Skeletal muscle cell (primary cell): ENCODE measurements at regions not wholly inside any gene's neighbourhood (a gene's known extent, or its start where the extent isn't known, plus 50 kb on each side); places are given as distances from the start of the nearest gene placed in this dataset.
"Not testable (repeated sequence)": the region's sequence is repeated elsewhere in the genome, so short reads cannot be mapped to it uniquely, and the experiment has no call there.

ENCODE experiments used
- DNase-seq: peaks from one replicate; pipeline ENCODE4 v3.0.0-alpha.2; 2010; ENCODE audit warnings: low read depth
- H3K4me3 ChIP-seq: 2 replicates; pipeline ENCODE4 v1.5.1; 2011; ENCODE audit warnings: low read depth, mild to moderate bottlenecking, control low read depth, low read length, moderate library complexity

GRCh38 chrX:7546551-7547080 lies 296.4 kb upstream of the VCX start:
- H3K4me3 ChIP-seq: no peak overlapping the region
- no peak for DNase-seq

- no peak for DNase-seq
- no peak overlapping the region for H3K4me3 ChIP-seq
Measured at GRCh38 chrX:7545564-7545963, 297.4 kb upstream of the VCX start.

- DNase-seq: no peak
- H3K4me3 ChIP-seq: no peak overlapping the region
Measured at GRCh38 chrX:7542587-7543380, 300.2 kb upstream of the VCX start.

GRCh38 chrX:7522860-7523259 lies 320.1 kb upstream of the VCX start:
- no peak overlapping the region for H3K4me3 ChIP-seq
- DNase-seq: no peak

GRCh38 chrX:7515681-7516413 lies 327.1 kb upstream of the VCX start:
- DNase-seq: no peak
- H3K4me3 ChIP-seq: no peak overlapping the region

- H3K4me3 ChIP-seq: no peak overlapping the region
- DNase-seq: no peak
Measured at GRCh38 chrX:7514871-7515599, 327.9 kb upstream of the VCX start.

GRCh38 chrX:7512845-7513244 lies 330.1 kb upstream of the VCX start:
- DNase-seq: no peak
- H3K4me3 ChIP-seq: no peak overlapping the region

GRCh38 chrX:7503251-7503650 lies 339.7 kb upstream of the VCX start:
- H3K4me3 ChIP-seq: no peak overlapping the region
- DNase-seq: no peak

- H3K4me3 ChIP-seq: no peak overlapping the region
- no peak for DNase-seq
Measured at GRCh38 chrX:7500386-7500785, 342.6 kb upstream of the VCX start.

GRCh38 chrX:7486505-7486904 lies 338.6 kb upstream of the PUDP start:
- no peak for DNase-seq

GRCh38 chrX:7485061-7485460 lies 337.1 kb upstream of the PUDP start:
- no peak overlapping the region for H3K4me3 ChIP-seq
- no peak for DNase-seq

More at GRCh38 chrX:7486505-7486904, 338.6 kb upstream of the PUDP start:
- no peak overlapping the region for H3K4me3 ChIP-seq

- DNase-seq: no peak
- no peak overlapping the region for H3K4me3 ChIP-seq
Measured at GRCh38 chrX:7480721-7481120, 332.8 kb upstream of the PUDP start.

GRCh38 chrX:7462110-7462509 lies 314.2 kb upstream of the PUDP start:
- no peak overlapping the region for H3K4me3 ChIP-seq
- DNase-seq: no peak

GRCh38 chrX:7461051-7461450 lies 313.1 kb upstream of the PUDP start:
- not testable (repeated sequence) for DNase-seq, H3K4me3 ChIP-seq

GRCh38 chrX:7447801-7448499 lies 300.0 kb upstream of the PUDP start:
- no peak for DNase-seq
- H3K4me3 ChIP-seq: no peak overlapping the region

- no peak for DNase-seq
- H3K4me3 ChIP-seq: no peak overlapping the region
Measured at GRCh38 chrX:7446815-7447214, 298.9 kb upstream of the PUDP start.

- DNase-seq: no peak
Measured at GRCh38 chrX:7444967-7445366, 297.0 kb upstream of the PUDP start.

GRCh38 chrX:7441586-7441985 lies 293.6 kb upstream of the PUDP start:
- no peak overlapping the region for H3K4me3 ChIP-seq
- DNase-seq: no peak

More at GRCh38 chrX:7444967-7445366, 297.0 kb upstream of the PUDP start:
- H3K4me3 ChIP-seq: no peak overlapping the region

- DNase-seq: no peak
- H3K4me3 ChIP-seq: no peak overlapping the region
Measured at GRCh38 chrX:7435822-7436221, 287.9 kb upstream of the PUDP start.
